HEK293T (cell line): ENCODE measurements at regions not wholly inside any gene's neighbourhood (a gene's known extent, or its start where the extent isn't known, plus 50 kb on each side); places are given as distances from the start of the nearest gene placed in this dataset.

ENCODE experiments used
- CTCF ChIA-PET: fragments of 350-600 bp; formaldehyde crosslinking; extraction: SDS; loops from one replicate; lab custom pipeline; 2021; ENCODE audit warnings: antibody characterized with exemption, inconsistent platforms; lab: Yijun Ruan, JAX
- POLR2A ChIA-PET: fragments of 350-600 bp; formaldehyde crosslinking; extraction: SDS; loops from one replicate; lab custom pipeline; 2020; ENCODE audit warnings: antibody characterized with exemption, inconsistent platforms; lab: Yijun Ruan, JAX
- DNase-seq: peaks from one replicate; pipeline ENCODE4 v3.0.0; 2012; ENCODE audit warnings: mixed read lengths; ENCODE audit errors: extremely low spot score
- ARNT ChIP-seq: fragments of 450-650 bp; IDR thresholded peaks from 2 replicates; pipeline ENCODE4 v1.6.1; 2017; ENCODE audit warnings: mild to moderate bottlenecking
- BHLHE40 ChIP-seq: fragments of 450-650 bp; IDR thresholded peaks from 2 replicates; pipeline ENCODE4 v1.6.1; 2016; ENCODE audit warnings: mild to moderate bottlenecking, moderate library complexity, borderline replicate concordance
- CTBP1 ChIP-seq: fragments of 450-650 bp; IDR thresholded peaks from 2 replicates; pipeline ENCODE4 v1.6.1; 2016; ENCODE audit warnings: borderline replicate concordance
- ELF4 ChIP-seq: fragments of 450-650 bp; IDR thresholded peaks from 2 replicates; pipeline ENCODE4 v1.6.1; 2017; ENCODE audit warnings: antibody characterized with exemption
- FOXA1 ChIP-seq: fragments of 450-650 bp; IDR thresholded peaks from 2 replicates; pipeline ENCODE4 v1.6.1; 2016; ENCODE audit warnings: mild to moderate bottlenecking
- FOXK2 ChIP-seq: fragments of 450-650 bp; IDR thresholded peaks from 2 replicates; pipeline ENCODE4 v1.6.1; 2016; ENCODE audit warnings: mild to moderate bottlenecking
- FOXM1 ChIP-seq: fragments of 450-650 bp; IDR thresholded peaks from 2 replicates; pipeline ENCODE4 v1.6.1; 2017; ENCODE audit warnings: mild to moderate bottlenecking, borderline replicate concordance
- HDGF ChIP-seq: fragments of 450-650 bp; IDR thresholded peaks from 2 replicates; pipeline ENCODE4 v1.6.1; 2017; ENCODE audit warnings: antibody characterized with exemption, borderline replicate concordance
- L3MBTL2 ChIP-seq: fragments of 450-650 bp; conservative IDR thresholded peaks from 2 replicates; pipeline ENCODE4 v1.6.1; 2016; ENCODE audit warnings: mild to moderate bottlenecking
- LEF1 ChIP-seq: fragments of 450-650 bp; IDR thresholded peaks from 2 replicates; pipeline ENCODE4 v1.6.1; 2017; ENCODE audit warnings: mild to moderate bottlenecking, borderline replicate concordance
- NFRKB ChIP-seq: fragments of 450-650 bp; IDR thresholded peaks from 2 replicates; pipeline ENCODE4 v1.6.1; 2016; ENCODE audit warnings: mild to moderate bottlenecking, moderate library complexity
- PKNOX1 ChIP-seq: fragments of 450-650 bp; IDR thresholded peaks from 2 replicates; pipeline ENCODE4 v1.6.1; 2016
- SP1 ChIP-seq: fragments of 450-650 bp; IDR thresholded peaks from 2 replicates; pipeline ENCODE4 v1.6.1; 2017
- SUZ12 ChIP-seq: fragments of 450-650 bp; IDR thresholded peaks from 2 replicates; pipeline ENCODE4 v1.6.1; 2016; ENCODE audit warnings: mild to moderate bottlenecking
- TARDBP ChIP-seq: fragments of 450-650 bp; IDR thresholded peaks from 2 replicates; pipeline ENCODE4 v1.6.1; 2016
- ZNF384 ChIP-seq: fragments of 450-650 bp; IDR thresholded peaks from 2 replicates; pipeline ENCODE4 v1.6.1; 2016

- ChIA-PET POLR2A (no interaction called here), CTCF (no interaction called here)
- no peak for TF ChIP-seq ELF4
- no peak for TF ChIP-seq FOXM1
- no peak for TF ChIP-seq BHLHE40
- TF ChIP-seq TARDBP: no peak
- TF ChIP-seq ARNT: no peak
- no peak for TF ChIP-seq HDGF
- no peak for TF ChIP-seq FOXA1
- TF ChIP-seq CTBP1: no peak
- TF ChIP-seq ZNF384: no peak
- no peak for TF ChIP-seq LEF1
- TF ChIP-seq PKNOX1: no peak
- TF ChIP-seq FOXK2: no peak
- no peak for TF ChIP-seq NFRKB
- no peak for TF ChIP-seq L3MBTL2
- TF ChIP-seq SUZ12: no peak
- no peak for TF ChIP-seq SP1
- DNase-seq: no peak
These were observed 547.7 kb upstream of the MCTP2 start for GRCh38 chr15:93683651-93684050.

GRCh38 chr15:93671387-93671943 is 559.9 kb upstream of the MCTP2 start:
- ChIA-PET CTCF (no interaction called here), POLR2A (no interaction called here)
- TF ChIP-seq ZNF384: no peak
- no peak for TF ChIP-seq BHLHE40
- TF ChIP-seq FOXK2: no peak
- TF ChIP-seq ARNT: no peak
- TF ChIP-seq ELF4: no peak
- TF ChIP-seq L3MBTL2: no peak
- TF ChIP-seq CTBP1: no peak
- no peak for TF ChIP-seq TARDBP
- TF ChIP-seq NFRKB: no peak
- TF ChIP-seq SUZ12: no peak
- no peak for DNase-seq

GRCh38 chr15:93670931-93671330 is 560.4 kb upstream of the MCTP2 start:
- TF ChIP-seq HDGF: no peak
- TF ChIP-seq PKNOX1: no peak
- no peak for TF ChIP-seq FOXM1
- no peak for TF ChIP-seq FOXA1
- no peak for TF ChIP-seq ZNF384
- TF ChIP-seq SP1: no peak
- TF ChIP-seq TARDBP: no peak
- no peak for TF ChIP-seq ELF4
- TF ChIP-seq LEF1: no peak
- no peak for TF ChIP-seq NFRKB
- no peak for TF ChIP-seq L3MBTL2
- no peak for TF ChIP-seq CTBP1
- no peak for TF ChIP-seq BHLHE40
- TF ChIP-seq ARNT: no peak
- TF ChIP-seq SUZ12: no peak
- no peak for TF ChIP-seq FOXK2
- no peak for DNase-seq
- POLR2A ChIA-PET: no interaction called here
- CTCF ChIA-PET: no interaction called here

GRCh38 chr15:93664213-93664956 is 567.0 kb upstream of the MCTP2 start:
- POLR2A ChIA-PET: no interaction called here
- CTCF ChIA-PET: no interaction called here
- DNase-seq: no peak
- TF ChIP-seq L3MBTL2: no peak
- TF ChIP-seq TARDBP: no peak
- TF ChIP-seq ARNT: no peak
- TF ChIP-seq NFRKB: no peak
- TF ChIP-seq HDGF: no peak
- no peak for TF ChIP-seq LEF1
- no peak for TF ChIP-seq SP1

GRCh38 chr15:93662162-93662885 is 569.0 kb upstream of the MCTP2 start:
- POLR2A ChIA-PET: no interaction called here
- CTCF ChIA-PET: no interaction called here
- no peak for DNase-seq
- TF ChIP-seq HDGF (no peak), CTBP1 (no peak), NFRKB (no peak), FOXK2 (no peak)

- no peak for TF ChIP-seq L3MBTL2
- ChIA-PET CTCF (interaction anchor here (0.7 kb wide), 1 partner anchor 193 kb away, joined by 4 read pairs; no protein-coding TSS in a partner anchor), POLR2A (no interaction called here)
- DNase-seq: no peak
These were observed 569.2 kb upstream of the RGMA start for GRCh38 chr15:93658026-93658816.
